ENCODE measurements at regions not wholly inside any gene's neighbourhood (a gene's known extent, or its start where the extent isn't known, plus 50 kb on each side); places are given as distances from the start of the nearest gene placed in this dataset.
"Not testable (repeated sequence)": the region's sequence is repeated elsewhere in the genome, so short reads cannot be mapped to it uniquely, and the experiment has no call there.

- no peak for DNase-seq
- ATAC-seq (ENCODE audit: poor library complexity), result no peak
- intact Hi-C loops (cut with DNase I), result no loop called here
Measured at GRCh38 chr11:71322192-71322735, 69.9 kb upstream of the SHANK2 start.

- DNase-seq (no peak), ATAC-seq (ENCODE audit: poor library complexity) (no peak)
- intact Hi-C loops (cut with DNase I), result no loop called here
Measured at GRCh38 chr11:71321433-71322191, 69.2 kb upstream of the SHANK2 start.

- DNase-seq, result no peak
- no peak for ATAC-seq (ENCODE audit: poor library complexity)
- intact Hi-C loops (cut with DNase I), result no loop called here
Measured at GRCh38 chr11:71316701-71317100, 64.3 kb upstream of the SHANK2 start.

- DNase-seq; ATAC-seq (ENCODE audit: poor library complexity); intact Hi-C loops (cut with DNase I): not testable (repeated sequence)
Measured at GRCh38 chr11:71312616-71313015, 60.2 kb upstream of the SHANK2 start.

- DNase-seq (no peak), ATAC-seq (ENCODE audit: poor library complexity) (no peak)
- intact Hi-C loops (cut with DNase I), result no loop called here
Measured at GRCh38 chr11:71311928-71312510, 59.6 kb upstream of the SHANK2 start.

- no peak for ATAC-seq (ENCODE audit: poor library complexity)
- no peak for DNase-seq
- intact Hi-C loops (cut with DNase I), result no loop called here
Measured at GRCh38 chr11:71311176-71311925, 59.0 kb upstream of the SHANK2 start.

- DNase-seq (no peak), ATAC-seq (ENCODE audit: poor library complexity) (no peak)
- intact Hi-C loops (cut with DNase I), result no loop called here
Measured at GRCh38 chr11:71310184-71310583, 57.8 kb upstream of the SHANK2 start.

GRCh38 chr11:71309611-71310010, 57.2 kb upstream of the SHANK2 start:
- DNase-seq (no peak), ATAC-seq (ENCODE audit: poor library complexity) (no peak)
- intact Hi-C loops (cut with DNase I), result no loop called here

- ATAC-seq (ENCODE audit: poor library complexity) (no peak), DNase-seq (no peak)
- intact Hi-C loops (cut with DNase I), result no loop called here
Measured at GRCh38 chr11:71309181-71309580, 56.8 kb upstream of the SHANK2 start.

- no peak for DNase-seq
- intact Hi-C loops (cut with DNase I), result no loop called here
Measured at GRCh38 chr11:71307811-71308645, 55.7 kb upstream of the SHANK2 start.

GRCh38 chr11:71305451-71306125, 53.2 kb upstream of the SHANK2 start:
- DNase-seq (no peak), ATAC-seq (ENCODE audit: poor library complexity) (no peak)
- intact Hi-C loops (cut with DNase I), result no loop called here

More at GRCh38 chr11:71307811-71308645, 55.7 kb upstream of the SHANK2 start:
- ATAC-seq (ENCODE audit: poor library complexity), result no peak

- ATAC-seq (ENCODE audit: poor library complexity) (no peak), DNase-seq (no peak)
- intact Hi-C loops (cut with DNase I), result no loop called here
Measured at GRCh38 chr11:71305041-71305440, 52.7 kb upstream of the SHANK2 start.

GRCh38 chr11:71304491-71304890, 52.1 kb upstream of the SHANK2 start:
- no peak for ATAC-seq (ENCODE audit: poor library complexity)
- intact Hi-C loops (cut with DNase I), result no loop called here
- DNase-seq, result no peak

GRCh38 chr11:71304045-71304444, 51.7 kb upstream of the SHANK2 start:
- ATAC-seq (ENCODE audit: poor library complexity), result no peak
- no peak for DNase-seq

GRCh38 chr11:71302911-71303310, 50.5 kb upstream of the SHANK2 start:
- DNase-seq (no peak), ATAC-seq (ENCODE audit: poor library complexity) (no peak)

More at GRCh38 chr11:71304045-71304444, 51.7 kb upstream of the SHANK2 start:
- intact Hi-C loops (cut with DNase I), result no loop called here

GRCh38 chr11:71302534-71302909, 50.1 kb upstream of the SHANK2 start:
- ATAC-seq (ENCODE audit: poor library complexity) (no peak), DNase-seq (no peak)
- intact Hi-C loops (cut with DNase I), result no loop called here

More at GRCh38 chr11:71302911-71303310, 50.5 kb upstream of the SHANK2 start:
- intact Hi-C loops (cut with DNase I), result no loop called here

Data from Right ventricle myocardium superior (tissue), 1 donor.